ENCODE measurements at regions not wholly inside any gene's neighbourhood (a gene's known extent, or its start where the extent isn't known, plus 50 kb on each side); places are given as distances from the start of the nearest gene placed in this dataset.

- H3K36me3 ChIP-seq: no peaks in the 10 kb centered on the region
- ATAC-seq (no peak), DNase-seq (no peak)
- H3K27me3 ChIP-seq: no peaks in the 10 kb centered on the region
- intact Hi-C loops (cut with DNase I): no loop called here
- no peak overlapping the region for H3K27ac ChIP-seq
- TF ChIP-seq CTCF (IDR thresholded peaks at IDR 0.05): no peak
- no peak overlapping the region for H3K4me3 ChIP-seq
- H3K9me3 ChIP-seq: no peaks in the 10 kb centered on the region
- no peaks in the 10 kb centered on the region for H3K4me1 ChIP-seq
These were observed 197.4 kb upstream of the FRMD6 start for GRCh38 chr14:51454351-51454750.

DNA sequence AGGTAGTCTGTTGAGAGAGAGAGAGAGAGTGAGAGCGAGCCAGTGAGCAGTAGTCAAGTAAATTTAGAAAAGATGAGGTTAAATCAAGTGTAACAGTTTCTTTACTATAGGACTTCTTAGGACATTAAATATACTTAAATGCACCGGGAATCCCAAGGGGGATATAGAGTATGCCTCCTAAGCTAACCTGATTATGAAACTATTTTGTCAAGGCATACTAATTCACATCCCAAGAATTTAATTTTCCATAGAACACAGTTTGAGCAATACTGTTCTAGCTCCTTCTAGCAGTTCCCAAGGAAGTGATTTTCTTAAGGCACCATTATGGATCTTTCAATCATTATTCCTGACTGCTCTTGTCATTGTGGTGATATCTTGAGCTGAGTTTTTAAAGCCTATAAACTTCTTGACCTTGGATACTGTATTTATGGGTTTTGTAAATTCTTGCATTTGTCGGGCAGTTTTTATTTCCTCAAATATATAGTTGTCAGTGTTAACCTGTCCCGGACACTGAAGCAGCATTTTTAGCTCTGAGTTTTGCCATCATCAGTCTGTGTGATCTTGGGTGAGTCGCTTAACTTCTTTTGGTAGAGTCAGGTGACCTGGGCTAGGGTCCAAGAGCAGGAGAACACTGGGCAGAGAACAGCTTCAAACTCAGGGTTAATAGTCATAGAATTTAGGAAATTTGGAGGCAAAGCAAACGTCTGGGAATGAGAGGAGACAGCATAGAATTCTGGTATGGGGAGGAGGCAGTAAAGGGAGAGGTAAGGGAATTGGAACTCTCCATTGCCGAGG lies 196.5 kb upstream of the FRMD6 start:
- intact Hi-C loops (cut with DNase I): no loop called here
- Histone ChIP-seq H3K36me3 (no peaks in the 10 kb centered on the region), H3K27me3 (no peaks in the 10 kb centered on the region), H3K27ac (no peak overlapping the region), H3K4me3 (no peak overlapping the region), H3K4me1 (no peaks in the 10 kb centered on the region), H3K9me3 (no peaks in the 10 kb centered on the region)
- ATAC-seq (no peak), DNase-seq (no peak)
- TF ChIP-seq CTCF (IDR thresholded peaks at IDR 0.05): no peak

- no peak for TF ChIP-seq CTCF (IDR thresholded peaks at IDR 0.05)
- ATAC-seq: no peak
- Histone ChIP-seq H3K9me3 (no peaks in the 10 kb centered on the region), H3K27ac (no peak overlapping the region), H3K27me3 (no peaks in the 10 kb centered on the region), H3K36me3 (no peaks in the 10 kb centered on the region), H3K4me1 (no peaks in the 10 kb centered on the region), H3K4me3 (no peak overlapping the region)
- intact Hi-C loops (cut with DNase I): no loop called here
- no peak for DNase-seq
These were observed 193.7 kb upstream of the FRMD6 start for GRCh38 chr14:51457843-51458562.

DNA sequence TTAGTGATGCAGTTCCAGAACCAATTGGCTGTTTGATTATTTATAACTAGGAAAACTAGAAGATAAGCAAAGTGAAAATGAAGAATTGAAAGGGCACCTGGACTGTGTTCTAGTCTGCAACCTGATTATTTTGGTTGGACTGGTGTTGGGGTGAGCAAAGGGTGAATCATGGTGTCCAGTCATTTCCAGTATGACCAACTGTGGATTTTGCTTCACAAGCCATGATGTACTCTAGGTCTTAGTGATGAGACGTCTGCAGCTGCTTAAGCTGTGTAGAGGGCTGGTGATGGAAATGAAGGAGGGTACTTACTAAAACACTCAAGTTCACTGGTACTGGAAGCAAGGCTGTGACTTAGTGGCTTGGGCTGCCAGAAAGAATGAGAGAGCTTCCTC lies 193.2 kb upstream of the FRMD6 start:
- no peaks in the 10 kb centered on the region for H3K4me1 ChIP-seq
- DNase-seq (no peak), ATAC-seq (no peak)
- intact Hi-C loops (cut with DNase I): no loop called here
- H3K36me3 ChIP-seq: no peaks in the 10 kb centered on the region
- no peaks in the 10 kb centered on the region for H3K9me3 ChIP-seq
- H3K27me3 ChIP-seq: no peaks in the 10 kb centered on the region
- no peak for TF ChIP-seq CTCF (IDR thresholded peaks at IDR 0.05)
- no peak overlapping the region for H3K27ac ChIP-seq
- H3K4me3 ChIP-seq: no peak overlapping the region

DNA sequence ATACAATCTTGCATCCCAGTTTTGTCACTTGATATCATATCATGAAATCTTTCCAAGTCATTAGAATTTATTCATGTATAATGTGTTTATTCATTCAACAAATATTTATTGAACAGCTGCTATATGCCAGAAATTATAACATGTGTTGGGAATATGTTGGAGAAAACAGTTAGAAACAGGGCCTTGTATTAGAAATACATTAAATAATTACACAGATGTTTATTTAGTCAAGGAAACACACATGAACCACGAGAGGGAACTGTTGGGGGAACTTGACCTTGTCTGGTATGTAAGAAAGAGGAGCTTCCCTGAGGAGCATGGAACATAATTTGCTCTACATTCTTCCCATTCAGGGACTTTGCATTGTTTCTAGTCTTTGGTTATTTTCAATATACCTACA lies 191.7 kb upstream of the FRMD6 start:
- no peaks in the 10 kb centered on the region for H3K4me1 ChIP-seq
- H3K4me3 ChIP-seq: no peak overlapping the region
- no peaks in the 10 kb centered on the region for H3K36me3 ChIP-seq
- no peak for DNase-seq
- no peaks in the 10 kb centered on the region for H3K9me3 ChIP-seq
- no peak for TF ChIP-seq CTCF (IDR thresholded peaks at IDR 0.05)
- no peaks in the 10 kb centered on the region for H3K27me3 ChIP-seq
- intact Hi-C loops (cut with DNase I): no loop called here
- no peak for ATAC-seq
- H3K27ac ChIP-seq: no peak overlapping the region
